OCI-LY7 (cell line): ENCODE measurements at regions not wholly inside any gene's neighbourhood (a gene's known extent, or its start where the extent isn't known, plus 50 kb on each side); places are given as distances from the start of the nearest gene placed in this dataset.

ENCODE experiments used
- BruUV-seq: library from RNA; stranded (reverse); fragments of 400-500 nt; replicated peaks from 2 replicates; lab custom pipeline; 2021; lab: Mats Ljungman, UMichigan
- CTCF ChIA-PET: fragments of 300-600 bp; sonication (Branson Sonifier 250); formaldehyde crosslinking; loops from one replicate; lab custom pipeline; 2022; ENCODE audit warnings: antibody characterized with exemption; ENCODE audit not compliant: unreplicated experiment; lab: Charles Lee
- POLR2A ChIA-PET: fragments of 300-600 bp; sonication (Branson Sonifier 250); formaldehyde crosslinking; loops from one replicate; lab custom pipeline; 2022; ENCODE audit warnings: antibody characterized with exemption; lab: Charles Lee
- DNase-seq: peaks from one replicate; pipeline ENCODE4 v3.0.0-alpha.2; 2015; ENCODE audit warnings: low spot score
- H2AFZ ChIP-seq: fragments of 200-600 bp; sonication (generic), shearing (Covaris generic); 2 replicates; pipeline ENCODE4 v1.6.1; 2014; ENCODE audit warnings: mild to moderate bottlenecking, antibody characterized with exemption, low read length, moderate library complexity
- H3K27ac ChIP-seq: fragments of 200-600 bp; sonication (generic); 2 replicates; pipeline ENCODE4 v1.5.1; 2014; ENCODE audit warnings: mixed run types, low read depth, mild to moderate bottlenecking, moderate library complexity, low read length, inconsistent platforms; ENCODE audit not compliant: poor library complexity, severe bottlenecking
- H3K36me3 ChIP-seq: fragments of 200-600 bp; sonication (generic); 2 replicates; pipeline ENCODE4 v1.6.1; 2014; ENCODE audit warnings: mild to moderate bottlenecking, antibody characterized with exemption, low read length, moderate library complexity, mixed read lengths; ENCODE audit not compliant: insufficient read depth
- H3K4me1 ChIP-seq: fragments of 200-600 bp; sonication (generic); 2 replicates; pipeline ENCODE4 v1.5.1; 2014; ENCODE audit warnings: mild to moderate bottlenecking, low read length; ENCODE audit not compliant: insufficient read depth, poor library complexity, severe bottlenecking
- H3K4me2 ChIP-seq: fragments of 200-600 bp; sonication (generic); 2 replicates; pipeline ENCODE4 v1.6.1; 2014; ENCODE audit warnings: mild to moderate bottlenecking, low read length
- H3K4me3 ChIP-seq: fragments of 200-600 bp; sonication (generic); 2 replicates; pipeline ENCODE4 v1.5.1; 2014; ENCODE audit warnings: mild to moderate bottlenecking, low read depth, low read length; ENCODE audit not compliant: poor library complexity, severe bottlenecking
- H3K79me2 ChIP-seq: fragments of 200-600 bp; sonication (generic); 2 replicates; pipeline ENCODE4 v1.6.1; 2016; ENCODE audit warnings: low read depth, mild to moderate bottlenecking, low read length, moderate library complexity, mixed read lengths; ENCODE audit not compliant: insufficient read depth
- H3K9me2 ChIP-seq: fragments of 200-600 bp; sonication (generic); 2 replicates; pipeline ENCODE4 v1.6.1; 2016; ENCODE audit warnings: mild to moderate bottlenecking, low read length, mixed read lengths; ENCODE audit not compliant: insufficient read depth
- H3K9me3 ChIP-seq: fragments of 200-600 bp; sonication (generic); 2 replicates; pipeline ENCODE4 v1.6.1; 2014; ENCODE audit warnings: mild to moderate bottlenecking, mixed run types, low read length, mixed read lengths
- H4K20me1 ChIP-seq: fragments of 200-600 bp; sonication (generic); 2 replicates; pipeline ENCODE4 v1.6.1; 2014; ENCODE audit warnings: mild to moderate bottlenecking, antibody characterized with exemption, low read length, moderate library complexity, mixed read lengths; ENCODE audit not compliant: insufficient read depth
- CTCF ChIP-seq: fragments of 200-600 bp; sonication (generic); conservative IDR thresholded peaks from 2 replicates; pipeline ENCODE4 v1.5.1; 2014; ENCODE audit warnings: mild to moderate bottlenecking, antibody characterized with exemption, low read length, moderate library complexity, mixed read lengths
- EZH2phosphoT487 ChIP-seq: fragments of 200-600 bp; sonication (generic); IDR thresholded peaks from 2 replicates; pipeline ENCODE4 v1.6.1; 2018; ENCODE audit warnings: low read depth, borderline replicate concordance, mild to moderate bottlenecking, mixed run types, antibody characterized with exemption, low read length, moderate library complexity, mixed read lengths
- intact Hi-C: fragments of 100-400 bp; cut with micrococcal nuclease; formaldehyde crosslinking; loops from one replicate; pipeline ENCODE4 v1.10.0; 2022; ENCODE audit not compliant: unreplicated experiment

- Histone ChIP-seq H3K36me3 (no peaks in the 10 kb centered on the region), H3K9me2 (no peaks in the 10 kb centered on the region), H2AFZ (no peak overlapping the region), H3K9me3 (no peaks in the 10 kb centered on the region), H4K20me1 (no peaks in the 10 kb centered on the region), H3K4me1 (no peaks in the 10 kb centered on the region), H3K27ac (no peak overlapping the region), H3K79me2 (no peaks in the 10 kb centered on the region), H3K4me2 (no peak overlapping the region), H3K4me3 (no peak overlapping the region)
- CTCF ChIA-PET: no interaction called here
- intact Hi-C loops: no loop called here
- no peak for DNase-seq
- TF ChIP-seq EZH2phosphoT487 (no peak), CTCF (no peak)
- no TSS peak for BruUV-seq
- POLR2A ChIA-PET: interaction anchor here (0.7 to 2.4 kb wide), 4 partner anchors 9 to 1549 kb away, joined by 3 to 6 read pairs (median 4); no protein-coding TSS in a partner anchor
Measured at GRCh38 chr1:101376121-101377083, 139.6 kb downstream of the S1PR1 start.

- BruUV-seq: no TSS peak
- Histone ChIP-seq H4K20me1 (no peaks in the 10 kb centered on the region), H3K36me3 (no peaks in the 10 kb centered on the region), H3K9me3 (no peaks in the 10 kb centered on the region), H3K4me3 (no peak overlapping the region), H3K4me2 (no peak overlapping the region), H3K79me2 (no peaks in the 10 kb centered on the region), H3K4me1 (no peaks in the 10 kb centered on the region), H2AFZ (no peak overlapping the region), H3K27ac (no peak overlapping the region), H3K9me2 (no peaks in the 10 kb centered on the region)
- intact Hi-C loops: no loop called here
- DNase-seq: no peak
- no peak for TF ChIP-seq CTCF
- TF ChIP-seq EZH2phosphoT487: no peak
- ChIA-PET CTCF (interaction anchor here (1.0 kb wide), 1 partner anchor 9 kb away, joined by 3 read pairs; no protein-coding TSS in a partner anchor), POLR2A (interaction anchor here (1.0 to 2.4 kb wide), 2 partner anchors 10 to 18 kb away, joined by 3 to 6 read pairs; no protein-coding TSS in a partner anchor)
Measured at GRCh38 chr1:101377084-101377835, 140.4 kb downstream of the S1PR1 start.
